SK-N-SH (cell line): ENCODE measurements at regions not wholly inside any gene's neighbourhood (a gene's known extent, or its start where the extent isn't known, plus 50 kb on each side); places are given as distances from the start of the nearest gene placed in this dataset.
"Not testable (repeated sequence)": the region's sequence is repeated elsewhere in the genome, so short reads cannot be mapped to it uniquely, and the experiment has no call there.

Experiments
- CTCF ChIP-seq: fragments of 200-600 bp; sonication (generic); IDR thresholded peaks from 2 replicates; pipeline ENCODE4 v1.6.1; 2017; ENCODE audit warnings: antibody characterized with exemption, mild to moderate bottlenecking, moderate library complexity
- EP300 ChIP-seq, 2 experiments: IDR thresholded peaks; 2 replicates each; pipeline versions ENCODE4 v1.4.0 to v1.6.1; 2012; ENCODE audit warnings: borderline replicate concordance in 1 of 2, low read depth in 1 of 2, low read length in 1 of 2
- POLR2AphosphoS5 ChIP-seq: IDR thresholded peaks from 2 replicates; pipeline ENCODE4 v1.6.1; 2012; ENCODE audit warnings: low read depth, low read length
- SIN3A ChIP-seq: IDR thresholded peaks from 2 replicates; pipeline ENCODE4 v1.6.1; 2012; ENCODE audit warnings: low read depth, mild to moderate bottlenecking, low read length, moderate library complexity, borderline replicate concordance
- TAF1 ChIP-seq: IDR thresholded peaks from 2 replicates; pipeline ENCODE4 v1.6.1; 2012; ENCODE audit warnings: low read depth, mild to moderate bottlenecking, low read length, moderate library complexity, borderline replicate concordance
- TF ChIP-seq, protein P1 (sequence below): IDR thresholded peaks from 2 replicates; pipeline ENCODE4 v1.6.1; 2012; ENCODE audit warnings: mild to moderate bottlenecking, low read depth, low read length, moderate library complexity

DNA sequence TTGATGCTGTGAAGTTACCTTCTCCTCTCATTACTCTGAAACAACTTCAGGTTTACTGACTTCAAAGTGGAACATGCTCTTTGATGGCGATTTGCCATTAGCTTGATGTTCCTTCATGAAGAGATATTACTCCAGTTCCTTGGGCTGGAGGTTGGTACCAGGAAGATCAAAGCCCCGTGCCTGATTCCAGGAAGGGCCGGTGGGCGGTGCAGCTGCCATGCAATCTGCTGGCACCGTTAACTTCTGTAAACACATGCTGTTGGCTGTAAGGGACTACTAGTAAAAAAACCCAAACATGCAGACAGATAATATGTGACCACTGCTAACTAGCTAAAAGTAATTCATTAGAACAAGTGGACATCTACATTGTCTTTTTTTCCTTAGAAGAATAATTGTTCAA, 182.8 kb upstream of the SPATA31A3 start:
- TF ChIP-seq, protein P1, sequence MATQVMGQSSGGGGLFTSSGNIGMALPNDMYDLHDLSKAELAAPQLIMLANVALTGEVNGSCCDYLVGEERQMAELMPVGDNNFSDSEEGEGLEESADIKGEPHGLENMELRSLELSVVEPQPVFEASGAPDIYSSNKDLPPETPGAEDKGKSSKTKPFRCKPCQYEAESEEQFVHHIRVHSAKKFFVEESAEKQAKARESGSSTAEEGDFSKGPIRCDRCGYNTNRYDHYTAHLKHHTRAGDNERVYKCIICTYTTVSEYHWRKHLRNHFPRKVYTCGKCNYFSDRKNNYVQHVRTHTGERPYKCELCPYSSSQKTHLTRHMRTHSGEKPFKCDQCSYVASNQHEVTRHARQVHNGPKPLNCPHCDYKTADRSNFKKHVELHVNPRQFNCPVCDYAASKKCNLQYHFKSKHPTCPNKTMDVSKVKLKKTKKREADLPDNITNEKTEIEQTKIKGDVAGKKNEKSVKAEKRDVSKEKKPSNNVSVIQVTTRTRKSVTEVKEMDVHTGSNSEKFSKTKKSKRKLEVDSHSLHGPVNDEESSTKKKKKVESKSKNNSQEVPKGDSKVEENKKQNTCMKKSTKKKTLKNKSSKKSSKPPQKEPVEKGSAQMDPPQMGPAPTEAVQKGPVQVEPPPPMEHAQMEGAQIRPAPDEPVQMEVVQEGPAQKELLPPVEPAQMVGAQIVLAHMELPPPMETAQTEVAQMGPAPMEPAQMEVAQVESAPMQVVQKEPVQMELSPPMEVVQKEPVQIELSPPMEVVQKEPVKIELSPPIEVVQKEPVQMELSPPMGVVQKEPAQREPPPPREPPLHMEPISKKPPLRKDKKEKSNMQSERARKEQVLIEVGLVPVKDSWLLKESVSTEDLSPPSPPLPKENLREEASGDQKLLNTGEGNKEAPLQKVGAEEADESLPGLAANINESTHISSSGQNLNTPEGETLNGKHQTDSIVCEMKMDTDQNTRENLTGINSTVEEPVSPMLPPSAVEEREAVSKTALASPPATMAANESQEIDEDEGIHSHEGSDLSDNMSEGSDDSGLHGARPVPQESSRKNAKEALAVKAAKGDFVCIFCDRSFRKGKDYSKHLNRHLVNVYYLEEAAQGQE = not testable (repeated sequence)
- TF ChIP-seq SIN3A; EP300 (IDR thresholded peaks at IDR 0.05; ENCODE audit: borderline replicate concordance in 1 of 2, low read depth in 1 of 2, low read length in 1 of 2); CTCF; TAF1; POLR2AphosphoS5: not testable (repeated sequence)
